Muscle of leg (tissue), 3 donors: ENCODE measurements at regions not wholly inside any gene's neighbourhood (a gene's known extent, or its start where the extent isn't known, plus 50 kb on each side); places are given as distances from the start of the nearest gene placed in this dataset.
"Not testable (repeated sequence)": the region's sequence is repeated elsewhere in the genome, so short reads cannot be mapped to it uniquely, and the experiment has no call there.

Experiments
- DNase-seq: peaks from one replicate; pipeline ENCODE4 v3.0.0; 2013
- H3K27ac ChIP-seq: one replicate; pipeline ENCODE4 v1.5.1; 2013; ENCODE audit warnings: mild to moderate bottlenecking, low read length, control low read depth
- H3K27me3 ChIP-seq: one replicate; pipeline ENCODE4 v1.6.1; 2013; ENCODE audit warnings: low read length; ENCODE audit not compliant: control insufficient read depth, insufficient read depth
- H3K36me3 ChIP-seq: one replicate; pipeline ENCODE4 v1.6.1; 2013; ENCODE audit warnings: low read length; ENCODE audit not compliant: control insufficient read depth, insufficient read depth
- H3K4me1 ChIP-seq: one replicate; pipeline ENCODE4 v1.6.1; 2013; ENCODE audit warnings: low read length; ENCODE audit not compliant: control insufficient read depth, insufficient read depth
- H3K4me3 ChIP-seq: one replicate; pipeline ENCODE4 v1.5.1; 2013; ENCODE audit warnings: low read length, control low read depth
- H3K9me3 ChIP-seq: replicated peaks from 2 replicates; pipeline ENCODE4 v1.6.1; 2013; ENCODE audit warnings: low read depth, low read length; ENCODE audit not compliant: control insufficient read depth
- WGBS: methylation state at CpG from one replicate; pipeline ENCODE4 v1.1.5; 2013; ENCODE audit warnings: missing lambda C conversion rate; ENCODE audit not compliant: insufficient coverage; 5-methylcytosine and 5-hydroxymethylcytosine counted together

DNA sequence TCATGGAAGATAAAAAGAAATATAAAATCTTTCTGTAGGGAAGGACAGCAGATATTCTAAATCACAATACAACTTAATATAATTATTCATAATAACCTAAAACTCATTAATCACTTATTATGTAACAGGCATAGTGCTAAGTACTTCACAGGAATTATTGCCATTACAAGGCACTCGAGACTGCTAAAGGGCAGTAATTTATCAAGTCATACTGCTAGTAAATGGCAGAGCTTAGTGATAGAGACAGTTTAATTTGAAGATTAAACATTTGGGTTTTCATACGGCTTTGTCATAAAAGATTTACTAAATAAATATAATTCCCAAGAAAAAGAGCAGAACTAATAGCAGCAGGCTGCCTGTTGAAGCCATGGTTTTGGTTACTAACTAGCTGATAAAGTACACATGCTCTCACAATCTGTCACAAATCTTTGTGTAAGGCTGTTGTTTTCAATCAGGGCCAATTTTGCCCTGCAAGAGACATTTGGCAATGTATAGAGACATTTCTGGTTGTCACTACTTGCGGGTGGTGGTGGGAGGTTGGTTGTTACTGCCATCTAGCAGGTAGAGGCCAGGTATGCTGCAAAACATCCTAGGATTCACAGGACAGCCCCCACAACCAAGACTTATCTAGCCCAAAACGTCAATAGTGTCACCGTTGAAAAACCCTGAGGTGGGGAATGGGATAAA lies 233.3 kb upstream of the CACNA2D1 start:
- H3K36me3 ChIP-seq: no peaks in the 10 kb centered on the region
- no peaks in the 10 kb centered on the region for H3K9me3 ChIP-seq
- no peaks in the 10 kb centered on the region for H3K4me1 ChIP-seq
- no peak overlapping the region for H3K4me3 ChIP-seq
- no CpG with 5 or more reads among the region's 5 CpGs for WGBS
- no peak overlapping the region for H3K27ac ChIP-seq
- no peak for DNase-seq
- no peaks in the 10 kb centered on the region for H3K27me3 ChIP-seq

DNA sequence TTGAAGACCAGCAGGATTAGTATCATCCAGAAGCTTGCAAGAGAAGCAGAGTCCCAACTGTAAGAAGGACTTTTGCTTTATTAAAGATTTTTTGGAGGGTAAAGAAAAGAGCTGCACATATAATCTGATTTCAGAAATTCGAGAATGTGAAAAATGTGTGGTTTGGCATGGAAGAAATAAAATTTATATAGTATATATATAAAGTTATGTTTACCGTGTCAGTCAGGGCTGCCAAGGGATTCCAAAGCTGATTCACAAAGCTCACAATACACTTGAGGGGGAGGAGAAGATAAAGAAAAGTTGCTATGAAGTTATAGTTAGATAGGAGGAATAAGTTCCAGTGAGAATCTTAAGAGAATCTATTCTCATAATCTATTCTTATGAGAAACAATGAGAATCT lies 231.8 kb upstream of the CACNA2D1 start:
- no peaks in the 10 kb centered on the region for H3K27me3 ChIP-seq
- H3K36me3 ChIP-seq: no peaks in the 10 kb centered on the region
- H3K4me3 ChIP-seq: no peak overlapping the region
- no peaks in the 10 kb centered on the region for H3K4me1 ChIP-seq
- no peaks in the 10 kb centered on the region for H3K9me3 ChIP-seq
- H3K27ac ChIP-seq: no peak overlapping the region
- no CpG with 5 or more reads among the region's 2 CpGs for WGBS
- no peak for DNase-seq

DNA sequence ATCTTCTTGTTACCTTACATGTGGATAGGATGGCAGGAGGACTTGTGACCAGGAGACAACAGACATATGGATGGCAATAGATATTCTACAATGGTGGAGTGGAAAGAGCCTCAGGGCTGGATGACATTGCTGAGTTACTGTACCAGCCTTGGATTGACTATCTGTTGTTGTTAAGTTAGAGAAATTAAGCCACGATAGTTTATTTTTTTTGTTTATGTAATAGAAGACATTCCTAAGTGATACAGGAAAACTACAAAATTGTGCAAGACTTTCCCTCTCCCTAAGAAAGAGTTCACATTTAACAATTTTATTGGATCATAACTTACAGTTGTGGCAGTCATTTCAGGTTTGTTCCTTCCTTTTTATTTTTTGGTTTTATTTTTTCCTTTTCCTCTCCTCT lies 230.7 kb upstream of the CACNA2D1 start:
- no peak for DNase-seq
- Histone ChIP-seq H3K36me3 (no peaks in the 10 kb centered on the region), H3K4me1 (no peaks in the 10 kb centered on the region), H3K4me3 (no peak overlapping the region), H3K27me3 (no peaks in the 10 kb centered on the region), H3K9me3 (no peaks in the 10 kb centered on the region), H3K27ac (no peak overlapping the region)
- WGBS: no CpG with 5 or more reads among the region's 1 CpG

DNA sequence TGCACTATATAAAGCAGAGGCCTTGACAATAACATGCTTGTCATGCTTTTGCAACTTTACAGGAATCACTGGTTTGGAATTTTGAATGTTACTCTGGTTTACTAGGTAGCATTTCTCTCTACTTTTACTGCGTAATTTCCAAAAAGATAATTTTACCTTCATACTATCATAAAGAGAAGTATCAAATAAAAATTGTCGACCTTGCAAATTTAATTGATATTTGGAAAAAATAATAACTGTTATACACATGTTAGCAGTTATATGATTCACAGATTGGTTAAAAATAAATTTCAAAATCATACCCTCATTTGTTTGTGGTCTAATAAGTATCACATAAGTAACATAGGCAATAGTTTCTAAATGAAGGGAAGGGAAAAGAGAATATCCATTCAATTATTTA lies 228.5 kb upstream of the CACNA2D1 start:
- WGBS: no CpG with 5 or more reads among the region's 2 CpGs
- Histone ChIP-seq H3K27me3 (no peaks in the 10 kb centered on the region), H3K9me3 (no peaks in the 10 kb centered on the region), H3K4me1 (no peaks in the 10 kb centered on the region), H3K4me3 (no peak overlapping the region), H3K36me3 (no peaks in the 10 kb centered on the region), H3K27ac (no peak overlapping the region)
- DNase-seq: no peak

DNA sequence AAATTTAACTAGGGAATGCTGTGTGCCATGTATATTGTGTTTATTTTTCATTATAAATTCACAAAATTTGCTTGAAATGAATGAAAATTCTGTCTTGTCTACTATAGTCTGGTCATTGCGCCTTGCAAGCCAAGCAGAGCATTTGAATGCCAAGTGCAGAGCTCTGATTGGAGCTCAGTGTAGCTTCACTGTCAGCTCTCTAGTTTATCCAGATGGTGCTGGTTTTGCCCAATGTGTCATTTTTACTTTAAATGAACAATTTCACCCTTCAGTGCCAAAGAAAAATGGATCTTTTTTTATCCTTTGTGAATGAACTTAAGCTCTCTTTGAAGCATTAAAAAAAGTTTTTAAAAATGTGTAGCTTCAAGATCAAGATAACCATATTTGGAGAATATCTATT lies 225.6 kb upstream of the CACNA2D1 start:
- no peaks in the 10 kb centered on the region for H3K27me3 ChIP-seq
- H3K4me1 ChIP-seq: no peaks in the 10 kb centered on the region
- DNase-seq: no peak
- H3K4me3 ChIP-seq: no peak overlapping the region
- H3K36me3 ChIP-seq: no peaks in the 10 kb centered on the region
- H3K9me3 ChIP-seq: no peaks in the 10 kb centered on the region
- H3K27ac ChIP-seq: no peak overlapping the region
- WGBS: 75% methylated on average over 1 of the region's 1 CpG

GRCh38 chr7:82668676-82669075 lies 225.1 kb upstream of the CACNA2D1 start:
- H3K27me3 ChIP-seq: no peaks in the 10 kb centered on the region
- no peak overlapping the region for H3K27ac ChIP-seq
- no CpG with 5 or more reads among the region's 2 CpGs for WGBS
- no peaks in the 10 kb centered on the region for H3K36me3 ChIP-seq
- H3K9me3 ChIP-seq: no peaks in the 10 kb centered on the region
- DNase-seq: no peak
- no peaks in the 10 kb centered on the region for H3K4me1 ChIP-seq
- no peak overlapping the region for H3K4me3 ChIP-seq

DNA sequence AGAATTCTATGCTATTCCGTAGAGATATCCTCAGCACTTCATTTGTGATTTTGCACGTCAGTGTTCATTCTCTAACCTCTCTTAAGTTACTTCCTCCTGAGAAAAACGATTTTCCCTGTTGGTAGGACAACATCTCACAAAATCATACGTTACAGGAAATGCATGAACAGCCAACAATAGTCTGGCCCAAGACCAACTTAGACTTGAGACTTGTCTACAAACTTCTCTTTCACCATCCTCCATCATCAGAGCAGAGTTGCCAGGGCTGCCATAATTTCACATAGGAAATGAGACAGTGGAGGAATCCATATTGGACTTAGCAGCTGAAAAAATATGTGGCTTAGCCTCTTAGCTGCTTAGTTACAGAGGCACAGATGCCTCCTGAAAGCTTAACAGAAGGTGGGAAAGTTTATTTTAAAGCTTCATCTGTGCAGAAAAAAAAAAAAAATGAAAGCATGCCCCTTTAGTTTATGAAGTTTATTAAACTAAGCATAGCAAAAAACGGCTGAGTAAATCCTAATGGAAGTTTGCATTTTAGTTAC lies 222.5 kb upstream of the CACNA2D1 start:
- H3K27ac ChIP-seq: no peak overlapping the region
- no peaks in the 10 kb centered on the region for H3K9me3 ChIP-seq
- peak; percentile 42 for DNase-seq
- WGBS: 25% methylated on average over 2 of the region's 5 CpGs
- H3K27me3 ChIP-seq: no peaks in the 10 kb centered on the region
- H3K4me1 ChIP-seq: no peaks in the 10 kb centered on the region
- no peaks in the 10 kb centered on the region for H3K36me3 ChIP-seq
- H3K4me3 ChIP-seq: no peak overlapping the region

DNA sequence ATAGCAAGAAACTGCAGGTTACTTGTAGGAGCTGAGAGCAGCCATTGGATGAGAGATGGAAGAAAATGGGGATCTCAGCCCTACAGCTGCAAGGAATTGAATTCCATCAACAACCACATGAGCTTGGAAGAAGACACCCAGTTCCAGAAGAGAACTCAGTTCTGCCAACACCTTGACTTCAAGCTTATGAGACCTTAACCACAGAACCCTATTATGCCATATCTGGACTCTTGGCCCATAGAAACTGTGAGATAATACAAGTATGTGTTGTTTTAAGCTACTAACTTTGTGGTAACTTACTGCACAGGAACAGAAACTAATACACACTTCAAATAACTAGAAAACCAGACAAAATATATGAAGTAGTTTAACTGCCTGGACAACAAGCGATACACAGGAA lies 212.4 kb upstream of the CACNA2D1 start:
- H3K27ac ChIP-seq: no peak overlapping the region
- H3K27me3 ChIP-seq: no peaks in the 10 kb centered on the region
- H3K36me3 ChIP-seq: no peaks in the 10 kb centered on the region
- no CpG with 5 or more reads among the region's 1 CpG for WGBS
- no peaks in the 10 kb centered on the region for H3K9me3 ChIP-seq
- H3K4me3 ChIP-seq: no peak overlapping the region
- no peaks in the 10 kb centered on the region for H3K4me1 ChIP-seq
- DNase-seq: no peak

GRCh38 chr7:82650095-82650494 lies 206.5 kb upstream of the CACNA2D1 start:
- not testable (repeated sequence) for H3K9me3 ChIP-seq, DNase-seq, H3K27ac ChIP-seq, H3K4me1 ChIP-seq, H3K27me3 ChIP-seq, H3K4me3 ChIP-seq, H3K36me3 ChIP-seq
- 91% methylated on average over 5 of the region's 10 CpGs for WGBS

DNA sequence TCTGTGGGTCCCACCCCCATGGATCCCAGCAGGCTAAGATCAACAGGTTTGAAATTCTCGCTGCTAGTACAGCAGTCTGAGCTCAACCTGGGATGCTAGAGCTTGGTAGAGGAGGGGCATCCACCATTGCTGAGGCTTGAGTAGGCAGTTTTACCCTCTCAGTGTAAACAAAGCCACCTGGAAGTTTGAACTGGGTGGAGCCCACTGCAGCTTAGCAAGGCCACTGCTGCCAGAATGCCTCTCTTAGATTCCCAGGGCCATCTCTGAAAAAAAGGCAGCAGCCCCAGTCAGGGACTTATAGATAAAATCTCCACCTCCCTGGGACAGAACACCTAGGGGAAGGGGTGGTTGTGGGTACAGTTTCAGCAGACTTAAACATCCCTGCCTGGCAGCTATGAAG lies 190.0 kb upstream of the CACNA2D1 start:
- Histone ChIP-seq H3K27ac (no peak overlapping the region), H3K9me3 (no peaks in the 10 kb centered on the region), H3K36me3 (no peaks in the 10 kb centered on the region), H3K4me1 (no peaks in the 10 kb centered on the region), H3K4me3 (no peak overlapping the region), H3K27me3 (no peaks in the 10 kb centered on the region)
- DNase-seq: no peak
- WGBS: no CpG with 5 or more reads among the region's 1 CpG

DNA sequence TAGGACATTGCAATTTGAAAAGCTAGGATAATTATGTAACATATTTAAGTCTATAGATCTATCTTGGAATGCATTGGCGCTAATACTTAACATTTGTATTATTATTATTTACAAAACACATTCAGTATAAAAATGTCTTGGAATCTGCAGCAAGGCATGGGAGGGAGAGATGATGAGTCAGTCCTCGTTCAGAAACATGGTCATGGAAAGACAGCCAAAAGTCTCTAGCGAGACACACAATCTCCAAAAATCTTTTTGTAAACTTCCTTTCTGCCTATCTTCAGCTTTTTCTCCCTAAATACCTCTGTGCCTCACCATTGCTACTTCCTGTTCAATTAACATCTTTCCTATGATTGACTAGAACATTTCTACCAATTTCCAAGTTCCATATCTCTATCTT lies 188.4 kb upstream of the CACNA2D1 start:
- H3K27ac ChIP-seq: no peak overlapping the region
- H3K27me3 ChIP-seq: no peaks in the 10 kb centered on the region
- no peak overlapping the region for H3K4me3 ChIP-seq
- H3K36me3 ChIP-seq: no peaks in the 10 kb centered on the region
- H3K9me3 ChIP-seq: no peaks in the 10 kb centered on the region
- H3K4me1 ChIP-seq: no peaks in the 10 kb centered on the region
- peak; percentile 21 for DNase-seq
- 7% methylated on average over 2 of the region's 3 CpGs for WGBS
